PC-9 (cell line): ENCODE measurements at regions not wholly inside any gene's neighbourhood (a gene's known extent, or its start where the extent isn't known, plus 50 kb on each side); places are given as distances from the start of the nearest gene placed in this dataset.

Source experiments
- BruUV-seq: library from RNA; stranded (reverse); fragments of 400-500 nt; replicated peaks from 2 replicates; lab custom pipeline; 2021; lab: Mats Ljungman, UMichigan
- CTCF ChIA-PET: fragments of 300-600 bp; sonication (Branson Sonifier 250); formaldehyde crosslinking; loops from one replicate; lab custom pipeline; 2022; ENCODE audit warnings: antibody characterized with exemption; lab: Charles Lee
- POLR2A ChIA-PET: fragments of 300-600 bp; sonication (Branson Sonifier 250); formaldehyde crosslinking; loops from one replicate; lab custom pipeline; 2022; ENCODE audit warnings: antibody characterized with exemption; ENCODE audit not compliant: unreplicated experiment; lab: Charles Lee
- DNase-seq, 2 experiments: peaks; one replicate each; pipeline versions ENCODE4 v3.0.0 to v3.0.0-alpha.2; 2015 to 2022; ENCODE audit warnings: mixed read lengths in 1 of 2
- H2AFZ ChIP-seq: fragments of 200-600 bp; sonication (generic); 2 replicates; pipeline ENCODE4 v1.8.1; 2017; ENCODE audit warnings: antibody characterized with exemption
- H3F3A ChIP-seq: fragments of 200-600 bp; sonication (generic); 2 replicates; pipeline ENCODE4 v1.8.1; 2017; ENCODE audit warnings: antibody characterized with exemption, mild to moderate bottlenecking, low read depth; ENCODE audit not compliant: insufficient read depth
- H3K27ac ChIP-seq: fragments of 200-600 bp; sonication (generic); 2 replicates; pipeline ENCODE4 v1.6.1; 2016; ENCODE audit warnings: mixed run types
- H3K27me3 ChIP-seq: fragments of 200-600 bp; sonication (generic); 2 replicates; pipeline ENCODE4 v1.6.1; 2016; ENCODE audit warnings: low read depth, mixed run types; ENCODE audit not compliant: insufficient read depth
- H3K36me3 ChIP-seq: fragments of 200-600 bp; sonication (generic); 2 replicates; pipeline ENCODE4 v1.6.1; 2016; ENCODE audit warnings: low read depth, mixed run types
- H3K4me1 ChIP-seq: fragments of 200-600 bp; sonication (generic); replicated peaks from 2 replicates; pipeline ENCODE4 v1.6.1; 2016; ENCODE audit warnings: mixed run types; ENCODE audit not compliant: insufficient read depth
- H3K4me2 ChIP-seq: fragments of 200-600 bp; sonication (generic); 2 replicates; pipeline ENCODE4 v1.6.1; 2017; ENCODE audit warnings: mixed run types
- H3K4me3 ChIP-seq: fragments of 200-600 bp; sonication (generic); 2 replicates; pipeline ENCODE4 v1.6.1; 2016; ENCODE audit warnings: mixed run types
- H3K79me2 ChIP-seq: fragments of 200-600 bp; sonication (generic); 2 replicates; pipeline ENCODE4 v1.6.1; 2017; ENCODE audit warnings: low read depth, mixed run types
- H3K9me2 ChIP-seq: fragments of 200-600 bp; sonication (generic); 2 replicates; pipeline ENCODE4 v1.8.1; 2017; ENCODE audit warnings: mild to moderate bottlenecking; ENCODE audit not compliant: insufficient read depth
- H3K9me3 ChIP-seq: fragments of 200-600 bp; sonication (generic); 2 replicates; pipeline ENCODE4 v1.8.1; 2016; ENCODE audit warnings: low read depth; ENCODE audit not compliant: insufficient read depth
- H4K20me1 ChIP-seq: fragments of 200-600 bp; sonication (generic); 2 replicates; pipeline ENCODE4 v1.8.1; 2017; ENCODE audit not compliant: insufficient read depth
- CTCF ChIP-seq: fragments of 200-600 bp; sonication (generic); conservative IDR thresholded peaks from 2 replicates; pipeline ENCODE4 v1.6.1; 2017; ENCODE audit warnings: mixed run types, antibody characterized with exemption, mild to moderate bottlenecking, moderate library complexity
- EZH2 ChIP-seq: fragments of 200-600 bp; sonication (generic); IDR thresholded peaks from 2 replicates; pipeline ENCODE4 v1.8.0; 2017; ENCODE audit warnings: antibody characterized with exemption, low read depth
- intact Hi-C: fragments of 100-400 bp; cut with micrococcal nuclease; formaldehyde crosslinking; loops from one replicate; pipeline ENCODE4 v1.10.0; 2022; ENCODE audit not compliant: unreplicated experiment

DNA sequence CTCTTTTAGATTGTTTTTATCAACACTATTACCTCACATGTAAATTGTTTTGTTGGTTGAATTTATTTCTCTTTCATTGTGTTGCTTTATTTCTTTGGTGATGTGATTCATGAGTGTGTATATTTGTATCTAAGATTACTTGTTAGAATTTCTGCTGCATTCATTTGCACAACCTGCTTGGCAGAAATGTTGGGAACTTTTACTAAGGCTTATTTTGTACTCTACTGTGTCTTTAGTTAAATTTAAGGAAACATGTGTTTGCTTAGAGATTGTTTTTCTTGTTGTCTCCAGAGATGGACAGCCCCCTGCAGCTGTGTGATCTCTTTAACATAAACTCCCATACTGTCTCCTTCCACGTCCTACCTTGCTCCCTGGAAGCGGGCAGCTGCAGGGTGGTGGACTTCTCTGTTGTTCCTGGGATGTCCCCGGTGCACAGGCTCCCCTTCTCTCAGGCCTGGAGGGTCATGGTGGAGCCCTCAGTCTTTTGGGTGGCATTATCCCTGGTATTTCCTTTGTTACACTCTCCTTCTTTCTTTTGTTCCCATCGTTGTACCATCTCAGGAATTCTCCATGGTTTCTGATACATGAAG, 212.0 kb upstream of the SPRY2 start:
- Histone ChIP-seq H3K79me2 (no peaks in the 10 kb centered on the region), H3F3A (no peaks in the 10 kb centered on the region), H3K4me1 (0 out of 2 replicates have a peak, but pooled peaks cover 6% of the 10 kb centered on the region), H3K27ac (no peak overlapping the region), H3K27me3 (no peaks in the 10 kb centered on the region), H3K36me3 (no peaks in the 10 kb centered on the region), H3K9me2 (no peaks in the 10 kb centered on the region), H3K9me3 (no peaks in the 10 kb centered on the region), H3K4me2 (no peak overlapping the region), H3K4me3 (no peak overlapping the region), H4K20me1 (no peaks in the 10 kb centered on the region), H2AFZ (no peak overlapping the region)
- BruUV-seq: no TSS peak
- no peak for TF ChIP-seq EZH2
- TF ChIP-seq CTCF: no peak
- intact Hi-C loops: no loop called here
- DNase-seq: no peak
- POLR2A ChIA-PET: no interaction called here
- CTCF ChIA-PET: no interaction called here

GRCh38 chr13:80551650-80552497, 210.9 kb upstream of the SPRY2 start:
- POLR2A ChIA-PET: no interaction called here
- no peak overlapping the region for H3K27ac ChIP-seq
- intact Hi-C loops: no loop called here
- 0 out of 2 replicates have a peak, but pooled peaks cover 6% of the 10 kb centered on the region for H3K4me1 ChIP-seq
- H3K36me3 ChIP-seq: no peaks in the 10 kb centered on the region
- H3K79me2 ChIP-seq: no peaks in the 10 kb centered on the region
- H3K9me3 ChIP-seq: no peaks in the 10 kb centered on the region
- H3K4me3 ChIP-seq: no peak overlapping the region
- H3K27me3 ChIP-seq: no peaks in the 10 kb centered on the region
- no peak overlapping the region for H3K4me2 ChIP-seq
- no peak for TF ChIP-seq CTCF
- no peak for TF ChIP-seq EZH2
- DNase-seq: peak in 1 of 2 experiments; percentile 59
- CTCF ChIA-PET: no interaction called here
- H3K9me2 ChIP-seq: no peaks in the 10 kb centered on the region
- H3F3A ChIP-seq: no peaks in the 10 kb centered on the region
- H2AFZ ChIP-seq: no peak overlapping the region
- no peaks in the 10 kb centered on the region for H4K20me1 ChIP-seq
- no TSS peak for BruUV-seq

DNA sequence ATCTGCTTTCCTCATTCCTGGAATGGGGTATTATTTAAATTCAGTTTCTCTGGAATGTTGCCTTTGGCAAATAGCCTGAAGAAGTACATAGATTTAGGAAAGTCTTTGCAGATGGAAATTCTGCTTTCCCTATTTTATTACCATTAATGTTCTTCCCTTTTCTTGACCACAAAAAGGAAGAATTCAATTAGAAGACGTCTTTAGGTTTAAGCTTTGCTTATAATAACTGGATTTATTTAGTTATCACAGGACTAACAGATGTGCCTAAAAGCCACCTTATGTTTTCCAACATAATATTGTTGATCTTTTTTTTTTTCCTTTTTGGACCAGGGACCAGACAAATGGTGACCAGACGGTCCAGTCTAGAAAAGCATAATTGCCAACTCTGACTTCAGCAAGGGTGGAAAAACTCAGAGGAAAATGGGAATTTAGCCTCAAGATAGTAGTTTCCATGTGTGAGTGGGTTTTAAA, 210.1 kb upstream of the SPRY2 start:
- no peak overlapping the region for H3K4me2 ChIP-seq
- intact Hi-C loops: no loop called here

More for the DNA sequence above, 210.1 kb upstream of the SPRY2 start:
- TF ChIP-seq EZH2 (no peak), CTCF (no peak)
- Histone ChIP-seq H3K9me3 (no peaks in the 10 kb centered on the region), H4K20me1 (no peaks in the 10 kb centered on the region), H3K27ac (no peak overlapping the region), H3K36me3 (no peaks in the 10 kb centered on the region), H3K9me2 (no peaks in the 10 kb centered on the region), H3F3A (no peaks in the 10 kb centered on the region), H3K4me3 (no peak overlapping the region), H3K79me2 (no peaks in the 10 kb centered on the region), H2AFZ (no peak overlapping the region), H3K27me3 (no peaks in the 10 kb centered on the region), H3K4me1 (0 out of 2 replicates have a peak, but pooled peaks cover 6% of the 10 kb centered on the region)
- ChIA-PET CTCF (no interaction called here), POLR2A (no interaction called here)
- DNase-seq: no peak
- BruUV-seq: no TSS peak
